ENCODE measurements at regions not wholly inside any gene's neighbourhood (a gene's known extent, or its start where the extent isn't known, plus 50 kb on each side); places are given as distances from the start of the nearest gene placed in this dataset.
"Not testable (repeated sequence)": the region's sequence is repeated elsewhere in the genome, so short reads cannot be mapped to it uniquely, and the experiment has no call there.

DNA sequence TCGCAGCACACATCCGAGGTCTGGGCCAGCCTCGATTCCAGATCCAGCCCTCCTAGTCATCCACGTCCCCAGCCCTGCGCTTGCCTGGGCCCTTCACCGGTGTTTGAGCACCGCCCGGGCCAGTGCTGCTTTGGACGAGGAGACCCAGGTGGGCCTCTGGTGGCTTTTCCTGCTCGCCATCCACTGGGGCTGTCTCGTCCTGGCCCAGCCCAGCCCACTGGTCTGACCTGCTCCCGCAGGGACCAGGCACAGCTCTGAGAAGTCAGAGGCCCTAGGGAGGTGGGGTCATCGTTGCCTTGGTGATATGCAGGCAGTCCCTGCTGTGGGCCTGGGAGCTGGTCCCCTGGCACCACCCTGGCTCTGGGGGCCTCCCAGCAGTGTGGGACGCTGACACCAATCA, 200.8 kb downstream of the USP22 start:
- not testable (repeated sequence) for TF ChIP-seq BCL11A (IDR thresholded peaks at IDR 0.05; ENCODE audit: low read depth, low read length); CREM (IDR thresholded peaks at IDR 0.05; ENCODE audit: low read depth); POLR2A (IDR thresholded peaks at IDR 0.05; ENCODE audit: low read depth, low read length); WRNIP1 (IDR thresholded peaks at IDR 0.05; ENCODE audit: borderline replicate concordance, low read depth, low read length)
- TF ChIP-seq, protein P1, sequence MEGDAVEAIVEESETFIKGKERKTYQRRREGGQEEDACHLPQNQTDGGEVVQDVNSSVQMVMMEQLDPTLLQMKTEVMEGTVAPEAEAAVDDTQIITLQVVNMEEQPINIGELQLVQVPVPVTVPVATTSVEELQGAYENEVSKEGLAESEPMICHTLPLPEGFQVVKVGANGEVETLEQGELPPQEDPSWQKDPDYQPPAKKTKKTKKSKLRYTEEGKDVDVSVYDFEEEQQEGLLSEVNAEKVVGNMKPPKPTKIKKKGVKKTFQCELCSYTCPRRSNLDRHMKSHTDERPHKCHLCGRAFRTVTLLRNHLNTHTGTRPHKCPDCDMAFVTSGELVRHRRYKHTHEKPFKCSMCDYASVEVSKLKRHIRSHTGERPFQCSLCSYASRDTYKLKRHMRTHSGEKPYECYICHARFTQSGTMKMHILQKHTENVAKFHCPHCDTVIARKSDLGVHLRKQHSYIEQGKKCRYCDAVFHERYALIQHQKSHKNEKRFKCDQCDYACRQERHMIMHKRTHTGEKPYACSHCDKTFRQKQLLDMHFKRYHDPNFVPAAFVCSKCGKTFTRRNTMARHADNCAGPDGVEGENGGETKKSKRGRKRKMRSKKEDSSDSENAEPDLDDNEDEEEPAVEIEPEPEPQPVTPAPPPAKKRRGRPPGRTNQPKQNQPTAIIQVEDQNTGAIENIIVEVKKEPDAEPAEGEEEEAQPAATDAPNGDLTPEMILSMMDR (IDR thresholded peaks at IDR 0.05 in 2 of 3, conservative IDR thresholded peaks at IDR 0.05 in 1 of 3; ENCODE audit: control insufficient read depth in 2 of 3, extremely low read depth in 1 of 3, insufficient read depth in 1 of 3, low read depth in 3 of 3, low read length in 3 of 3), result not testable (repeated sequence)
- TF ChIP-seq, protein P2, sequence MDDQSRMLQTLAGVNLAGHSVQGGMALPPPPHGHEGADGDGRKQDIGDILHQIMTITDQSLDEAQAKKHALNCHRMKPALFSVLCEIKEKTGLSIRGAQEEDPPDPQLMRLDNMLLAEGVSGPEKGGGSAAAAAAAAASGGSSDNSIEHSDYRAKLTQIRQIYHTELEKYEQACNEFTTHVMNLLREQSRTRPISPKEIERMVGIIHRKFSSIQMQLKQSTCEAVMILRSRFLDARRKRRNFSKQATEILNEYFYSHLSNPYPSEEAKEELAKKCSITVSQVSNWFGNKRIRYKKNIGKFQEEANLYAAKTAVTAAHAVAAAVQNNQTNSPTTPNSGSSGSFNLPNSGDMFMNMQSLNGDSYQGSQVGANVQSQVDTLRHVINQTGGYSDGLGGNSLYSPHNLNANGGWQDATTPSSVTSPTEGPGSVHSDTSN (IDR thresholded peaks at IDR 0.05; ENCODE audit: insufficient replicate concordance, low read depth, low read length), result not testable (repeated sequence)

Data from GM12878 (cell line).